HCT116 (cell line): ENCODE measurements at regions not wholly inside any gene's neighbourhood (a gene's known extent, or its start where the extent isn't known, plus 50 kb on each side); places are given as distances from the start of the nearest gene placed in this dataset.

Experiments
- ATAC-seq: fragments of 200-7000 bp; cut with Tn5 transposase; 2 replicates; pipeline ENCODE4 v1.9.1; 2020; ENCODE audit warnings: mild to moderate bottlenecking, moderate library complexity
- BruUV-seq: library from RNA; stranded (reverse); fragments of 400-500 nt; replicated peaks from 2 replicates; lab custom pipeline; 2021; lab: Mats Ljungman, UMichigan
- CTCF ChIA-PET: fragments of 300-600 bp; sonication (Branson Sonifier 250); formaldehyde crosslinking; loops from one replicate; lab custom pipeline; 2021; ENCODE audit warnings: antibody characterized with exemption; lab: Charles Lee
- POLR2A ChIA-PET: fragments of 300-600, 350-600 bp; sonication (Branson Sonifier 250); formaldehyde crosslinking; loops from one replicate; lab custom pipeline; 2021; ENCODE audit warnings: antibody characterized with exemption; lab: Charles Lee
- RAD21 ChIA-PET, 2 experiments: fragments of 300-600 bp; sonication (Branson Sonifier 250); formaldehyde crosslinking; loops; one replicate each; lab custom pipeline; 2023; ENCODE audit warnings: low total read pairs in 2 of 2; ENCODE audit not compliant: uncharacterized antibody in 2 of 2, unreplicated experiment in 2 of 2, low non-redundant PET in 1 of 2; lab: Charles Lee
- DNase-seq: peaks from one replicate; pipeline ENCODE4 v3.0.0-alpha.2; 2010; ENCODE audit warnings: low read depth, low spot score
- H2AFZ ChIP-seq: fragments of 200-600 bp; shearing (Covaris generic), sonication (generic); 2 replicates; pipeline ENCODE4 v1.6.1; 2017; ENCODE audit warnings: low read depth, mixed run types, mixed read lengths, antibody characterized with exemption, low read length; ENCODE audit not compliant: poor library complexity, severe bottlenecking
- H3K27ac ChIP-seq: 2 replicates; pipeline ENCODE4 v1.5.1; 2012; ENCODE audit warnings: low read depth, low read length
- H3K27me3 ChIP-seq: fragments of 200-600 bp; sonication (generic); 2 replicates; pipeline ENCODE4 v1.6.1; 2016; ENCODE audit warnings: mixed run types, low read length, mixed read lengths; ENCODE audit not compliant: insufficient read depth
- H3K36me3 ChIP-seq, 2 experiments: fragments of 200-500 bp in 1 of 2; fragments of 200-600 bp in 1 of 2; sonication (Bioruptor generic) in 1 of 2; sonication (generic) in 1 of 2; 2 replicates each; pipeline versions ENCODE4 v1.5.1 to v1.6.1; 2014 to 2016; ENCODE audit warnings: low read length in 2 of 2, inconsistent platforms in 1 of 2, mixed read lengths in 1 of 2, mixed run types in 1 of 2; ENCODE audit not compliant: insufficient read depth in 2 of 2, control insufficient read depth in 1 of 2
- H3K4me1 ChIP-seq, 2 experiments: fragments of 200-600 bp in 1 of 2; sonication (generic) in 1 of 2; 2 replicates each; pipeline versions ENCODE4 v1.5.1 to v1.6.1; 2012 to 2017; ENCODE audit warnings: low read length in 2 of 2, inconsistent platforms in 1 of 2, mild to moderate bottlenecking in 1 of 2, mixed read lengths in 1 of 2, mixed run types in 1 of 2, moderate library complexity in 1 of 2; ENCODE audit not compliant: insufficient read depth in 2 of 2, control insufficient read depth in 1 of 2
- H3K4me2 ChIP-seq: fragments of 200-600 bp; sonication (generic); 2 replicates; pipeline ENCODE4 v1.6.1; 2017; ENCODE audit warnings: mixed run types, low read length, mixed read lengths
- H3K4me3 ChIP-seq, 2 experiments: fragments of 200-600 bp in 1 of 2; sonication (generic) in 1 of 2; replicated peaks in 1 of 2; 2 replicates each; pipeline ENCODE4 v1.5.1; 2011 to 2016; ENCODE audit warnings: low read length in 2 of 2, control low read depth in 1 of 2, low read depth in 1 of 2, mild to moderate bottlenecking in 1 of 2, mixed read lengths in 1 of 2, mixed run types in 1 of 2
- H3K79me2 ChIP-seq: fragments of 200-600 bp; sonication (generic); 2 replicates; pipeline ENCODE4 v1.6.1; 2017; ENCODE audit warnings: mild to moderate bottlenecking, mixed run types, low read length, moderate library complexity, mixed read lengths; ENCODE audit not compliant: insufficient read depth
- H3K9ac ChIP-seq: fragments of 200-600 bp; sonication (generic); 2 replicates; pipeline ENCODE4 v1.6.1; 2016; ENCODE audit warnings: low read length, mixed read lengths
- H3K9me2 ChIP-seq: fragments of 200-600 bp; sonication (generic), shearing (Covaris generic); 2 replicates; pipeline ENCODE4 v1.6.1; 2017; ENCODE audit warnings: mixed run types, mild to moderate bottlenecking, moderate library complexity; ENCODE audit not compliant: insufficient read depth
- H3K9me3 ChIP-seq, 2 experiments: fragments of 200-500 bp in 1 of 2; fragments of 200-600 bp in 1 of 2; sonication (Bioruptor generic) in 1 of 2; sonication (generic) in 1 of 2; 2 replicates each; pipeline ENCODE4 v1.6.1; 2014 to 2017; ENCODE audit warnings: low read length in 2 of 2, mixed read lengths in 2 of 2, inconsistent platforms in 1 of 2, low read depth in 1 of 2, mild to moderate bottlenecking in 1 of 2, mixed run types in 1 of 2, moderate library complexity in 1 of 2; ENCODE audit not compliant: control insufficient read depth in 1 of 2, insufficient read depth in 1 of 2
- H4K20me1 ChIP-seq: fragments of 200-600 bp; sonication (generic), shearing (Covaris generic); 2 replicates; pipeline ENCODE4 v1.6.1; 2017; ENCODE audit warnings: mixed run types, mild to moderate bottlenecking, moderate library complexity; ENCODE audit not compliant: insufficient read depth
- CBX3 ChIP-seq: IDR thresholded peaks from 2 replicates; pipeline ENCODE4 v1.6.1; 2012; ENCODE audit warnings: low read depth
- CTCF ChIP-seq, 3 experiments: fragments of 200-600 bp in 1 of 3; sonication (generic) in 1 of 3; IDR thresholded peaks in 2 of 3; conservative IDR thresholded peaks in 1 of 3; 2 replicates each; pipeline ENCODE4 v1.5.1; 2012 to 2017; ENCODE audit warnings: low read depth in 2 of 3, low read length in 2 of 3, antibody characterized with exemption in 1 of 3, borderline replicate concordance in 1 of 3, control low read depth in 1 of 3, mild to moderate bottlenecking in 1 of 3, mixed read lengths in 1 of 3, mixed run types in 1 of 3, moderate library complexity in 1 of 3; ENCODE audit not compliant: insufficient read depth in 1 of 3
- EGR1 ChIP-seq: IDR thresholded peaks from 2 replicates; pipeline ENCODE4 v1.6.1; 2012; ENCODE audit warnings: low read depth
- SP1 ChIP-seq: IDR thresholded peaks from 2 replicates; pipeline ENCODE4 v1.6.1; 2012; ENCODE audit warnings: low read depth
- SRF ChIP-seq: IDR thresholded peaks from 2 replicates; pipeline ENCODE4 v1.6.1; 2012; ENCODE audit warnings: low read depth
- ZFX ChIP-seq: fragments of 450-650 bp; IDR thresholded peaks from 2 replicates; pipeline ENCODE4 v1.6.1; 2017
- intact Hi-C: fragments of 100-400 bp; cut with micrococcal nuclease; formaldehyde crosslinking; loops from 2 replicates; pipeline ENCODE4 v1.10.0; 2022

GRCh38 chr3:30513374-30514152, 92.8 kb upstream of the TGFBR2 start:
- H3K9ac ChIP-seq = no peak overlapping the region
- H2AFZ ChIP-seq = no peak overlapping the region
- no TSS peak for BruUV-seq
- POLR2A ChIA-PET = interaction anchor here (0.9 kb wide), 1 partner anchor 11 kb away, joined by 3 read pairs; no protein-coding TSS in a partner anchor
- H3K27ac ChIP-seq = no peak overlapping the region
- no peaks in the 10 kb centered on the region for H3K9me3 ChIP-seq
- ATAC-seq = no peak
- H3K79me2 ChIP-seq = no peaks in the 10 kb centered on the region
- peaks cover 5 to 13% of the 10 kb centered on the region in 2 experiments; a peak in 3 of 4 replicates for H3K4me1 ChIP-seq
- no peak overlapping the region for H3K4me2 ChIP-seq
- RAD21 ChIA-PET = no interaction called here
- H3K27me3 ChIP-seq = no peaks in the 10 kb centered on the region
- CTCF ChIA-PET = no interaction called here
- no peaks in the 10 kb centered on the region for H3K36me3 ChIP-seq
- H3K4me3 ChIP-seq = no peak overlapping the region
- DNase-seq = no peak
- no peaks in the 10 kb centered on the region for H4K20me1 ChIP-seq
- TF ChIP-seq EGR1 (no peak), SP1 (no peak), ZFX (no peak), CTCF (IDR thresholded peaks at IDR 0.05 in 2 of 3, conservative IDR thresholded peaks at IDR 0.05 in 1 of 3; ENCODE audit: borderline replicate concordance in 1 of 3, insufficient read depth in 1 of 3, low read depth in 2 of 3, low read length in 2 of 3) (no peak), SRF (no peak), CBX3 (no peak)
- intact Hi-C loops = no loop called here
- H3K9me2 ChIP-seq = no peaks in the 10 kb centered on the region

DNA sequence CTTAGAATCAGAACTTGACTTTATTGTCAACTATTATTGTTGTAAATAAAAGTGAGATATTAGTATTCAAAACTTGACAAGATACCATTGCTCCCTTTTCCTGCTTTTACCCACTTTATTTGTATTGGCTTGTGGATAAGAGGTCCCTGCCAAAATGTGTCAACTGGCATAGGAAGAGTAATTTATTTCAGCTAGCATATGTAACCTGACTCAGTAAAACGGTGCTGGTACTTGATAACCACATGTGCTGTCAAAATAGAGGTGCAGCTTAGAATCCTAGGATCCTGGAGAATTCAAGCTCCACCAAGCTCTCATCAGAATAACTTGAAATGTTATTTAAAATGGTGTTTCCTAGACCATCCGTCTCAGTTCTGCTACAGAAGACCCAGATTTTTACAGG, 90.2 kb upstream of the TGFBR2 start:
- Histone ChIP-seq H3K4me1 (peaks cover 5 to 6% of the 10 kb centered on the region in 2 experiments; a peak in 3 of 4 replicates), H3K4me2 (no peak overlapping the region)
- TF ChIP-seq SP1 (no peak), CBX3 (no peak)
- TF ChIP-seq, all 23 proteins: peak for 0
- Histone ChIP-seq H3K36me3 (no peaks in the 10 kb centered on the region), H4K20me1 (no peaks in the 10 kb centered on the region), H2AFZ (no peak overlapping the region), H3K4me3 (no peak overlapping the region), H3K9me3 (no peaks in the 10 kb centered on the region), H3K27ac (no peak overlapping the region), H3K27me3 (no peaks in the 10 kb centered on the region), H3K9ac (no peak overlapping the region), H3K9me2 (no peaks in the 10 kb centered on the region), H3K79me2 (no peaks in the 10 kb centered on the region)
- DNase-seq = no peak
- CTCF ChIA-PET = no interaction called here
- RAD21 ChIA-PET = no interaction called here
- no TSS peak for BruUV-seq
- POLR2A ChIA-PET = no interaction called here
- intact Hi-C loops = no loop called here
- no peak for ATAC-seq
